ENCODE measurements at regions not wholly inside any gene's neighbourhood (a gene's known extent, or its start where the extent isn't known, plus 50 kb on each side); places are given as distances from the start of the nearest gene placed in this dataset.
"Not testable (repeated sequence)": the region's sequence is repeated elsewhere in the genome, so short reads cannot be mapped to it uniquely, and the experiment has no call there.

GRCh38 chr2:109049022-109049421, 60.0 kb upstream of the EDAR start:
- DNase-seq (ENCODE audit: low spot score): no peak

- no peak for DNase-seq (ENCODE audit: low spot score)
Observed at GRCh38 chr2:109048163-109048562, 59.1 kb upstream of the EDAR start.

- not testable (repeated sequence) for DNase-seq (ENCODE audit: low spot score)
Observed at GRCh38 chr2:109047569-109047968, 58.5 kb upstream of the EDAR start.

DNA sequence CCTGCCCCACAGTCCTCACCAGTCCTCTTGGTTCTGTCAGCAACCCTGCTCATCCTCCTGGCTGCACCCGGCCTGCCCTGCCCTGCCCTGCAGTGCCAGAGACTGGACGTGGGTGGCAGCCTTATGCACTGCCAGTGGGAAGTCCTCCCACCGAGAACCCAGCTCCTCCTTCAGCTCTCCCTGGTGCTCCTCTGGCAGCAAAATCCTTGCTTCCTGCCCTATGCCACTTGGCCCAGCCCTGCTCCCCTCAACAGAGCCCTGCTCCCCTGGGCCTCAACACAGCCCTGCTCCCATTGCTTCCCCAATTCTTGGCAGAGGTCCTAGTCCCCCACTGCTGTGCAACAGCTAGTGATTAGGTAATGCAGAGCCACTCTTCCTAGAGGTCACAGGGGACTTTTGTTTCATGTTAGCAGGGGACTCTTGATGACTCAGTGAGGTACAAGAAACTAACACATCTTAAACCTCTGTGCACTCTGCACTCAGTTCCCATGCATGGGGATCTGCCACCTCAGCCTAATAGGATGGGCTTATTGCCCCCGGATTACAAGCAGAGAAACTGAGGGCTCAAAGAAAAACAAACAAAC, 58.0 kb upstream of the EDAR start:
- peak; percentile 54 for DNase-seq (ENCODE audit: low spot score)

DNA sequence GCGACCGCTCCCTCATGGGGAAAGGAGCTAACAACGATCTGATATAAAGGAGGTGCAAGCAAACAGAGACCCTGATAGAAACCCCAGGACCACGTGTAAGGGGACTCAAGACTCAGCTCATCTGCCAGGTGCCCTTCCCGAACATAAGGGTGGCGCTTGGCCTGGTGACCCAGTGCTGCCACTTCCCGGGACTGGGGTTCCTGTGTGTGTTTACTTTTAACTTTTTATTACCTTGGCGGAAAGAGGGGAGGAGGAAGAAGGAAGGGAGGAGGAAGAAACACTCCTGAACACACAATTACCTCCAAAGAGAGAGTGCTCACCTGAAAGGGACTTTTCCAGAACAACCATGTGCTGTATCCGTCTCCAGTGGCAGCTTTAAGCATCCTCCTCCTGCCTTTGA, 56.5 kb upstream of the EDAR start:
- no peak for DNase-seq (ENCODE audit: low spot score)

DNA sequence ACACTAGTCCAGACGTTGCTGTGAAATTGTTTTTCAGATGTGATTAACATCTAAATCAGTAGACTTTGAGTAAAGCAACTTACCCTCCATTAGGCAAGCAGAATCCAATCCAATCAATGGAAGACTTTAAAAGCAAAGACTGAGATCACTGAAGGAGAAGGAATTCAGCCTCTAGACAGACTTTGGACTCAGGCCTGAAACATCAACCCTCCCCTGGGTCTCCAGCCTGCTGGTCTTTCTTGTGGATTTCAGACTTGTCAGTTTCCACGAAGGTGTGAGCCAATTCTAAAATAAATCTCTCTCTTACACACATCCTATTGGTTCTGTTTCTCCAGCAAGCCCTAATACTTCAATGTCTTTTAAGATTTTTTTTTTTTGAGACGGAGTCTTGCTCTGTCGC, 50.0 kb upstream of the EDAR start:
- no peak for DNase-seq (ENCODE audit: low spot score)
